Activated CD8-positive, alpha-beta T cell treated with anti-CD3 and anti-CD28 coated beads, Interleukin-2, amount 10 ng/mL, durations not matched to agents 7 days and 5 days (primary cell): ENCODE measurements at regions not wholly inside any gene's neighbourhood (a gene's known extent, or its start where the extent isn't known, plus 50 kb on each side); places are given as distances from the start of the nearest gene placed in this dataset.

Source experiments
- ATAC-seq: fragments of 150-1000 bp; cut with Tn5 transposase; one replicate; pipeline ENCODE4 v1.10.0; 2021; ENCODE audit warnings: moderate library complexity
- CTCF ChIA-PET: fragments of 350-600 bp; sonication (Branson Sonifier 250); formaldehyde crosslinking; loops from one replicate; lab custom pipeline; 2021; ENCODE audit warnings: antibody characterized with exemption; lab: Charles Lee
- POLR2A ChIA-PET: fragments of 350-600 bp; sonication (Branson Sonifier 250); formaldehyde crosslinking; loops from one replicate; lab custom pipeline; 2021; ENCODE audit warnings: antibody characterized with exemption; lab: Charles Lee
- DNase-seq: peaks from one replicate; pipeline ENCODE4 v3.0.0-alpha.2; 2020
- H3K27ac Mint-ChIP-seq: one replicate; pipeline ENCODE4 v1.8.0; 2021; ENCODE audit warnings: mild to moderate bottlenecking, mixed read lengths
- H3K27me3 Mint-ChIP-seq: one replicate; pipeline ENCODE4 v1.8.0; 2021; ENCODE audit warnings: low read depth, mixed read lengths
- H3K36me3 Mint-ChIP-seq: one replicate; pipeline ENCODE4 v1.8.0; 2021; ENCODE audit warnings: low read depth, mixed read lengths
- H3K4me1 Mint-ChIP-seq: one replicate; pipeline ENCODE4 v1.8.0; 2021; ENCODE audit warnings: low read depth, mixed read lengths
- H3K4me3 Mint-ChIP-seq: one replicate; pipeline ENCODE4 v1.8.0; 2021; ENCODE audit warnings: mild to moderate bottlenecking, mixed read lengths
- H3K9me3 Mint-ChIP-seq: one replicate; pipeline ENCODE4 v1.8.0; 2022; ENCODE audit warnings: mixed read lengths; ENCODE audit not compliant: insufficient read depth

DNA sequence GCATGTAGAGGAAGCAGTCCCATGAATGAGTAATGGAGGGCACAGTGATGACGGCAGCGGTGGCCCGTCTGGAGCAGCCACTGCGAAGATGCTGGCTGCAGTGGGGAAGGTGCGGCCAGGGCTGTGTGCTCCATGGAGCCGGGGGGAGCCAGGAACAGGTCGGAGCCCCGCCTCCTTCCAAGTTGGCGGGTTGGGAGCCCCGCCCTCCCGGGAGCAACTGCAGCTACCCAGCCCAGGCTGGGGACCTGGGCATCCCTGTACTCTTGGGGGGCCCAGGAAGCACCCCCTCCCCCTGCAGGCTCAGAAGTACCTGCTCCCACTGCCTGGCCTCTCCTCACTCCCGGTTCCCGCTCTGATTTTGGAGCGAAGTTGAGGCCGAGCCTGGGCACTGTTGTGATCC is 175.1 kb upstream of the ADCY1 start:
- Mint-ChIP-seq H3K27ac (no peak overlapping the region), H3K4me3 (no peak overlapping the region), H3K9me3 (no peaks in the 10 kb centered on the region), H3K27me3 (peaks cover 2% of the 10 kb centered on the region), H3K4me1 (peaks cover 10% of the 10 kb centered on the region), H3K36me3 (no peaks in the 10 kb centered on the region)
- CTCF ChIA-PET, result no interaction called here
- ATAC-seq (no peak), DNase-seq (no peak)
- POLR2A ChIA-PET, result no interaction called here

DNA sequence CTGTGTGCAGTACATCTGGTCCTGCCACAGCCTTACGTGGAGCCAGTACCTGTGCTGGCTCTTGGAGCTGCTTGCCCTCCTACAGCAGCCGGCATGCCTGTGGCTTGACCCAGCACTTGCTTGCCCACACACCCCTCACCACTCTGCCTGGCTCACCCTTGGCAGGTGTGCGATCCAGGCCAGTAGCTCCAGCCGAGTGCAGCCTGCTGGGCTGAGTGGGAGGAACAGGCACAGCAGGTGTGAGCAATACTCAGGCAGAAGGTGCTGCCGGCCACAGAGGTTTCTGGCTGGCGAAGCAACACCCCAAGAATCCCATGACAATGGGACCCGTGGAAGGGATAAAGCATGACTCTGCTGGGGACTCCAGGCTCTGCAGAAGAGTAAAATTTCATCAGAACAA is 173.5 kb upstream of the ADCY1 start:
- Mint-ChIP-seq H3K4me3 (no peak overlapping the region), H3K27ac (no peak overlapping the region), H3K36me3 (no peaks in the 10 kb centered on the region), H3K27me3 (peaks cover 5% of the 10 kb centered on the region), H3K4me1 (peaks cover 10% of the 10 kb centered on the region), H3K9me3 (no peaks in the 10 kb centered on the region)
- ChIA-PET POLR2A (no interaction called here), CTCF (no interaction called here)
- ATAC-seq (no peak), DNase-seq (no peak)

DNA sequence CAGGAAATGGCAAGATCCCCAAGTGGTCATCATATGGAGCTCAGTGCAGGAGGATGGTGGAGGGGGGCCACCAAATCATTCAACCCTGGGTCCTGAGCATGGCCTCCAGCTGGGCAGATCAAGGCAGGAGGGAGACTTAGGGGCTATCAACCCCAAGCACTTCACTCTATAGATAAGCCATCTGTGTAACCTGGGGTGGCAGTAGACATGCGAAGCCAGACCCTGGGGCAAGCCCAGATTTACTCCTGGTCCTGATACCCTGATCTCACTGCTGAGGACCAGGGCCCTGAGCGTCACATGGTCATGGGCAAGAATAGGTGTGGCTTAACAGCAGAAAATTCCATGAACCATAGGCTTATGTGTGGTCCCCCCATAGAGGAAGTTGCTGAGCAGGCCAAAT is 173.0 kb upstream of the ADCY1 start:
- H3K4me3 Mint-ChIP-seq, result no peak overlapping the region
- H3K9me3 Mint-ChIP-seq, result no peaks in the 10 kb centered on the region
- peaks cover 10% of the 10 kb centered on the region for H3K4me1 Mint-ChIP-seq
- DNase-seq, result no peak
- no peaks in the 10 kb centered on the region for H3K36me3 Mint-ChIP-seq
- no peak for ATAC-seq
- no peak overlapping the region for H3K27ac Mint-ChIP-seq
- POLR2A ChIA-PET, result no interaction called here
- H3K27me3 Mint-ChIP-seq, result peaks cover 5% of the 10 kb centered on the region
- CTCF ChIA-PET, result no interaction called here

DNA sequence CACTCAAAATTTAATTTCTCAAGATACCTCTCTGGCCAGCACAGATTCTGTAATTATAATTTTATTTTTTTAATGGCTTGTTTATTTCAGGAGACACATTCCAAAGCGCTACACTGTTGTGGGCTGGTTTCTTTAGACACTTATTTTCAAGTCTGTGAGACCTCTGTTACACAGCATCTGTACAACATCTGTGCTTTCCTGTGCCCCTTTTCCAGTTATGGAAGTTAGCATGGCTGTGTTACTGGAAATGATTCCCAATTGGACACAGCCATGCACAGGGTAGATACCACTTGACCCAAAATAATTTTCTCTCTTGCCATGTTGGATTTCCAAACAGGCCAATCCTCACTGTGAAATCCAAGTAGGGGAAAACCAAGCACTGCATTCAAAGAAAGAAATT is 172.3 kb upstream of the ADCY1 start:
- no peaks in the 10 kb centered on the region for H3K36me3 Mint-ChIP-seq
- peaks cover 10% of the 10 kb centered on the region for H3K4me1 Mint-ChIP-seq
- peaks cover 10% of the 10 kb centered on the region for H3K27me3 Mint-ChIP-seq
- no peak for ATAC-seq
- POLR2A ChIA-PET, result no interaction called here
- no peak overlapping the region for H3K27ac Mint-ChIP-seq
- CTCF ChIA-PET, result no interaction called here
- H3K9me3 Mint-ChIP-seq, result no peaks in the 10 kb centered on the region
- H3K4me3 Mint-ChIP-seq, result no peak overlapping the region
- no peak for DNase-seq

DNA sequence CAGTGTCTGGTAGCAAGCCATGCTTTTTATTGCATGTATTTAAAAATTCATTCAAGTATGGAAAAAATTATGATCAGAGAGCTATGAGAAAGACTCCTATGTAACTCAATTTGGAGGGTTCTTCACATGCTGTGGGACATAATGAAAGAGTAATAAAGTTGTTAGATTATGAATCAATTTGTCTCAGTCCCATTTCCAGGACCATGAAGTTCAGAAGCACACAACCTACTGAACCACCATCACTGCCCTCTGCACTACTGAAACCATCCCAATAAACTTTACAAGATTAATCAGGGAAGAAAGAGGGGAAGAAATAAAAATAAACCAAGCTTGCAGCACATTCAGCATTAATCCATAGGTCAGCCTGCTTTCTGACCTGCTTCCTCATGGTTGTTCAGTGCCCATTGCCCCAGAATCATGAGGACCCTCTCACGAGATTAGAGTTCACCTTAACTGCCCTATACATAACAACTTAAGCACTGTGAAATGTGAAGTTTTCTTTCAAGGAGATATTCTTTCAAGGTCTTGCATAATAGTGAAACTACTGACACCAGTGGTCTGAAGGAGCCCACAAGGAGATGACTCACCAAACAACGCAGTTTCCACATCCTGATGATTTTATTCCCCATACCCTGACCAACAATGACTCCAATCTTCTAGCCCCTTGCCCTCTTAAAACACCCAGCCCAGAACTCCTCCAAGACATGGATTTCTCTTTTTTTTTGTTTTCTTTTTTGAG is 171.5 kb upstream of the ADCY1 start:
- DNase-seq, result peak; percentile 26
- H3K36me3 Mint-ChIP-seq, result no peaks in the 10 kb centered on the region
- H3K9me3 Mint-ChIP-seq, result no peaks in the 10 kb centered on the region
- ChIA-PET POLR2A (no interaction called here), CTCF (no interaction called here)
- no peak overlapping the region for H3K4me3 Mint-ChIP-seq
- no peak overlapping the region for H3K27ac Mint-ChIP-seq
- peak; percentile 44 for ATAC-seq
- H3K4me1 Mint-ChIP-seq, result peaks cover 10% of the 10 kb centered on the region
- peaks cover 10% of the 10 kb centered on the region for H3K27me3 Mint-ChIP-seq

DNA sequence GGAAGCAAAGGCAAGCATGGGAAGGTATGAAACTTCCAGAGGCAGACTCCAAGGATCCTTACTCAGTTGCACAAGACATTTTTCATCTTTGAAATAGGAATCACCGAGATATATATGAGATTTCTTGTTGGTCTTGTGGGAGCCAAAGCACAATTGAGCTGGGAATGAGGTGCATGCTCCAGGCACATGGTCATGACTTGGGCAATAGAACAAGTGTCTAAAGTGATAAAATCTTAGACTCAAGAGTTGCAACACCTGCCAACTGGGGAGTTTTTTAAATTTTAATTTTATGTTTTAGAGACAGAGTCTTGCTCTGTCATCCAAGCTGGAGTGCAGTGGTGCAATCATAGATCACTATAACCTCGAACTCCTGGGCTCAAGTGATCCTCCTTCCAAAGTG is 169.5 kb upstream of the ADCY1 start:
- peaks cover 10% of the 10 kb centered on the region for H3K4me1 Mint-ChIP-seq
- no peak for ATAC-seq
- peaks cover 10% of the 10 kb centered on the region for H3K27me3 Mint-ChIP-seq
- no peak overlapping the region for H3K4me3 Mint-ChIP-seq
- ChIA-PET CTCF (no interaction called here), POLR2A (no interaction called here)
- H3K27ac Mint-ChIP-seq, result no peak overlapping the region
- H3K36me3 Mint-ChIP-seq, result no peaks in the 10 kb centered on the region
- no peaks in the 10 kb centered on the region for H3K9me3 Mint-ChIP-seq
- no peak for DNase-seq

DNA sequence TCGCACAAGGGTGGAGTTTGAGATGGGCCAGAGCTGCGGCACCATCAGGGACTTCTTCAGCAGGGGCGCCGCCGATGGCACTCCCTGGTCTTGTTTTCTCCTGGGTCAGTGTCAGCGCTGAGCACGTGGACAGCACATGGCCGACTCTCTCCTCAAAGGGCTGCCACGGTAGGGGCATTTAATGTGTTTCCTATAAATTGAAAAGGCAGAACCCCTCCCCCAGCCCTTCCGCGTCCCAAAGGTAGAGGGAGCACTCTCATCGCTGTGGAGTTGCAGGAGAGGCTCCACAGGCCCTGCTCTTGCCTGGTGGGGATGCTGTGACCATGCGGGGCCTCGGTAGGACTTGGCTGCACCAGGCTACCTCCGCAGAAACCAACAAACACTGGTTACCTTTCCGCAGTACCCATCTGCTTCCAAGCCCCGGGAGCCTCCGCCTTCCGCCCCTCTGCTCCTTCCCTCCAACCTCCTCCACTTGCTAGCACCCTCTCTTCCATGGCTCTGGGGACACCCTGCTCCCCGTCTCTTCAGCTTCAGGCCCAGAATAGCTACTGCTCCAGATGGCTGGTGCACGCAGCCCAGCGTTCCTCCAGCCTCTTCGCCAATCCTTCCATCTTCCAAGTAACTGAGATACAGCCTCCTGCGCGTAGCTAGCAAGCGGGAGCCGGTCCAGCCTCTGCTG is 166.3 kb upstream of the ADCY1 start:
- no peak for DNase-seq
- H3K36me3 Mint-ChIP-seq, result no peaks in the 10 kb centered on the region
- POLR2A ChIA-PET, result interaction anchor here (0.6 kb wide), 1 partner anchor 1503 kb away, joined by 3 read pairs; no protein-coding TSS in a partner anchor
- H3K27me3 Mint-ChIP-seq, result peaks cover 10% of the 10 kb centered on the region
- CTCF ChIA-PET, result interaction anchor here (0.9 kb wide), 1 partner anchor 53 kb away, joined by 3 read pairs; no protein-coding TSS in a partner anchor
- peaks cover 2% of the 10 kb centered on the region for H3K4me1 Mint-ChIP-seq
- no peak for ATAC-seq
- H3K27ac Mint-ChIP-seq, result no peak overlapping the region
- H3K9me3 Mint-ChIP-seq, result no peaks in the 10 kb centered on the region
- no peak overlapping the region for H3K4me3 Mint-ChIP-seq

DNA sequence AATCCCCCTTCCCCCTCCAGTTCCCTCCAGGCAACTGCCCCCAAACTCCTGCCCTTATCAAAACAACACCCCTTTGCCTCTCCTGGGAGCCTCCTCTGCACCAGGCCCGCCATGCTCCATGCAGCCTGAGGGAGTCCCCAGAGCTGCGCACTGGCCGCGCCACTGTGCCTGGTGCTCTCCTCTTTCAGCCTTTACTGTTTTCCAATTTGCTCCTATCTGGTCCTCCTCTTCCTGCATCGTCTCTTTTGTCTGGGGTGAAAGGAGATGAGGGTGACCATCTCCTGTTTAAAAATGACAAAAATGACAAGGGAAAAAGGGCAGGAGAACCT is 165.8 kb upstream of the ADCY1 start:
- DNase-seq, result no peak
- ChIA-PET POLR2A (no interaction called here), CTCF (no interaction called here)
- Mint-ChIP-seq H3K4me3 (no peak overlapping the region), H3K9me3 (no peaks in the 10 kb centered on the region), H3K27me3 (peaks cover 9% of the 10 kb centered on the region), H3K27ac (no peak overlapping the region), H3K36me3 (no peaks in the 10 kb centered on the region), H3K4me1 (no peaks in the 10 kb centered on the region)
- ATAC-seq, result no peak

DNA sequence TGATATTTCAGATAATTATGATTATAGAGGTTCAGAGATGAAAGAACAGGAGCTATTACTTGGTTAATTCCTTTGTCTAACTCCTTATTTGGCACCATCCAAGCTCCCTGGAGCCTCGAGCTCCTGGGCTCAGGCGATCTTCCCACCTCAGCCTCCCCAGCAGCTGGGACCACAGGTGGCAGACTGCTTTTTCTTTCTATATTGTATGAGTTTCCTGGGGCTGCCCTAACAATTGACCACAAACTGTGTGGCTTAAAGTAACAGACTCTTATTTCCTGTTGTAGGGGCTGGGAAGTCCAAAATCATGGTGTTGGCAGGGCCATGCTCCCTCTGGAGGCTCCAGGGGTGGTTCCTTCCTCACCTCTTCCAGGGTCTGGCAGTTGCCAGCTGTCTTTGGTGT is 163.3 kb upstream of the ADCY1 start:
- CTCF ChIA-PET, result no interaction called here
- Mint-ChIP-seq H3K4me1 (no peaks in the 10 kb centered on the region), H3K27me3 (peaks cover 6% of the 10 kb centered on the region), H3K4me3 (no peak overlapping the region), H3K36me3 (no peaks in the 10 kb centered on the region), H3K9me3 (no peaks in the 10 kb centered on the region), H3K27ac (no peak overlapping the region)
- ATAC-seq (no peak), DNase-seq (no peak)
- POLR2A ChIA-PET, result no interaction called here

DNA sequence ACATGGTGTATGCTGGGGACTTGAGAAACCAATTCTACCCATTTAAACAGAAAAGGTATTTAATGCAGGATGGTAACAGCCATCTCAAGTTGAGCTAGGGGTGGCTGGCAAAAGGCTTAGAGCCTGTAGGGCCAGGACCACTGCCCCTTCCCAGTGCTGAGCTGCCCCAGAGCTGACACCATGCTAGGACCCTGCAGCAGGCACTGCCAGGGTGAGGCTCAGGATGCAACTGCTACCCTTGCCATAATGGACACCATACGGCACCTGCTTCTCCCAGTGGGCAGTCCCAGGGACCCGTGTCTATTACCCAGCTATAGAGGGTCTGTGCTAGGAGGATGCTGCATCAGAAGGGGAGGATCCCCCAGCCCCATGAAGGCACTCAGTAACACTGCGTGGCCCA is 160.7 kb upstream of the ADCY1 start:
- Mint-ChIP-seq H3K36me3 (no peaks in the 10 kb centered on the region), H3K9me3 (no peaks in the 10 kb centered on the region), H3K27me3 (peaks cover 7% of the 10 kb centered on the region), H3K4me3 (no peak overlapping the region), H3K27ac (no peak overlapping the region), H3K4me1 (no peaks in the 10 kb centered on the region)
- POLR2A ChIA-PET, result no interaction called here
- CTCF ChIA-PET, result no interaction called here
- no peak for ATAC-seq
- no peak for DNase-seq

DNA sequence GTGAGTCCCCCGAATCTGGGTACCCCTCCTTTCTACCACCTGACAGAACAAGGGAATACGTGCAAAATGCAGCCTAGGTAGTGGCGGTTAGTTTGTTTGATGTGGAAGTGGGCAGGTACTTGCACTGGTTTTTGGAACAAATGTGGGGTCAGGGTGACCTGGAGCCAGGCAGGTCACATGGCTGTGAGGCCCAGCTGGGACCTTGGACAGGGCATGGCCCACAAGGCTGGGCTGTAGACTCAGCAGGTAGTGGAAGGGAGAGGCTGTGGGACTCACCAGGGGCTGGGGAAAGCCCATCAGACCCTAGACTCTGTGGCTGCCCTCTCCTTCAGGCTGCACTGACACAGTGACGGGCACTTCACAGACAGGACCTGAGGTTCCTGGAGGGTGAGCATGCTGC is 159.9 kb upstream of the ADCY1 start:
- no peaks in the 10 kb centered on the region for H3K9me3 Mint-ChIP-seq
- H3K4me3 Mint-ChIP-seq, result no peak overlapping the region
- no peaks in the 10 kb centered on the region for H3K36me3 Mint-ChIP-seq
- peaks cover 7% of the 10 kb centered on the region for H3K27me3 Mint-ChIP-seq
- CTCF ChIA-PET, result no interaction called here
- H3K4me1 Mint-ChIP-seq, result no peaks in the 10 kb centered on the region
- POLR2A ChIA-PET, result no interaction called here
- no peak for ATAC-seq
- no peak overlapping the region for H3K27ac Mint-ChIP-seq
- DNase-seq, result no peak

DNA sequence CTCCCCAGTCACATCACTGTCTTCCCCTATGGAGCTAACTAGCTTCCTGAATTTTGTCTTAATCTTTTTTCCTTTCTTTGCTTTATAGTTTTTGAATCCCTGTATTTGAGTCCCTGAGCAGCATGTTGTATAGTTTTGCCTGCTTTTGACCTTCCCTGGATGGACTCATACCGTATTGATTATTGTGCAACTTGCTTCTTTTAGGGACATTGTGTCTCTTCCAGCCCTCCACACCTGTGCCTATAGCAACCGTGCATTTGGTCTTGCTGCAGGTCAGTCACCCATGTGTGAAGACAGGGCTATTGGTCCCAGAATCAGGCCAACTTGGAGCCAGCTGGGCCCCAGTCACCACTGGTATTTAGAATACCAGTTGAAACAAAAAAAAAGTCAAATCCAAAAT is 158.9 kb upstream of the ADCY1 start:
- peaks cover 9% of the 10 kb centered on the region for H3K27me3 Mint-ChIP-seq
- ATAC-seq (no peak), DNase-seq (no peak)
- ChIA-PET CTCF (no interaction called here), POLR2A (no interaction called here)
- H3K4me1 Mint-ChIP-seq, result no peaks in the 10 kb centered on the region
- H3K36me3 Mint-ChIP-seq, result no peaks in the 10 kb centered on the region
- no peak overlapping the region for H3K27ac Mint-ChIP-seq
- no peaks in the 10 kb centered on the region for H3K9me3 Mint-ChIP-seq
- no peak overlapping the region for H3K4me3 Mint-ChIP-seq
